Naive B cell (primary cell): ENCODE measurements at regions not wholly inside any gene's neighbourhood (a gene's known extent, or its start where the extent isn't known, plus 50 kb on each side); places are given as distances from the start of the nearest gene placed in this dataset.
A peak's percentile ranks its signal among the peaks of the same experiment; 100 is the strongest.
"Not testable (repeated sequence)": the region's sequence is repeated elsewhere in the genome, so short reads cannot be mapped to it uniquely, and the experiment has no call there.

Source experiments
- ATAC-seq, 2 donors: fragments of 150-1000 bp; cut with Tn5 transposase; 2 replicates each; pipeline ENCODE4 v1.10.0; 2021; ENCODE audit warnings: low read depth in 2 of 2, mild to moderate bottlenecking in 2 of 2, moderate library complexity in 2 of 2
- DNase-seq: peaks from one replicate; pipeline ENCODE4 v3.0.0; 2022
- H3K27ac Mint-ChIP-seq, 6 donors: one replicate each; pipeline ENCODE4 v1.8.0; 2020 to 2022; ENCODE audit warnings: mild to moderate bottlenecking in 6 of 6, mixed read lengths in 6 of 6, moderate library complexity in 5 of 6, inconsistent platforms in 2 of 6
- H3K27me3 Mint-ChIP-seq, 3 donors: one replicate each; pipeline ENCODE4 v1.8.0; 2021 to 2022; ENCODE audit warnings: mixed read lengths in 3 of 3, mild to moderate bottlenecking in 1 of 3
- H3K36me3 Mint-ChIP-seq, 2 donors: one replicate each; pipeline ENCODE4 v1.8.0; 2020 to 2022; ENCODE audit warnings: mixed read lengths in 2 of 2, inconsistent platforms in 1 of 2, mild to moderate bottlenecking in 1 of 2
- H3K4me1 Mint-ChIP-seq, 3 donors: one replicate each; pipeline ENCODE4 v1.8.0; 2020 to 2022; ENCODE audit warnings: mixed read lengths in 3 of 3, inconsistent platforms in 1 of 3, mild to moderate bottlenecking in 1 of 3, moderate library complexity in 1 of 3
- H3K4me3 Mint-ChIP-seq, 8 donors: one replicate each; pipeline ENCODE4 v1.8.0; 2020 to 2022; ENCODE audit warnings: mild to moderate bottlenecking in 8 of 8, mixed read lengths in 8 of 8, moderate library complexity in 8 of 8, inconsistent platforms in 2 of 8
- H3K9me3 Mint-ChIP-seq, 7 donors: one replicate each; pipeline ENCODE4 v1.8.0; 2020 to 2022; ENCODE audit warnings: mixed read lengths in 7 of 7, mild to moderate bottlenecking in 5 of 7, inconsistent platforms in 2 of 7, moderate library complexity in 1 of 7

DNA sequence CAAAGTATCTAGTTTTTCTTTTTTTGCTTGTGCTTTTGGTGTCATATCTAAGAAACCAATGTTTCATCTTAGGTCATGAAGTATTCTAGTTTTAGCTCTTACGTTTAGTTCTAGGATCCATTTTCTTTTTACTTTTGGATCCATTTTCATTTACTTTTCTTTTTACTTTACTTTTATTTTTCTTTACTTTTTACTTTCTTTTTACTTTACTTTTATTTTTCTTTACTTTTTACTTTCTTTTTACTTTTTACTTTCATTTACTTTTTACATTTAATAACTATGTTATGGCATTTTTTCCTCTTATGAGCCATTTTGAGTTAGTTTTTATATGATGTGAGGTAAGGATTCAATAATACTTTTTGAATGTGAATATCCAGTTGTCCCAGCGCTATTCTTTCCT lies 213.4 kb downstream of the ZFP36L2 start:
- H3K4me1 Mint-ChIP-seq = peaks cover 0 to 3% (median 0%) of the 10 kb centered on the region in 3 donors

DNA sequence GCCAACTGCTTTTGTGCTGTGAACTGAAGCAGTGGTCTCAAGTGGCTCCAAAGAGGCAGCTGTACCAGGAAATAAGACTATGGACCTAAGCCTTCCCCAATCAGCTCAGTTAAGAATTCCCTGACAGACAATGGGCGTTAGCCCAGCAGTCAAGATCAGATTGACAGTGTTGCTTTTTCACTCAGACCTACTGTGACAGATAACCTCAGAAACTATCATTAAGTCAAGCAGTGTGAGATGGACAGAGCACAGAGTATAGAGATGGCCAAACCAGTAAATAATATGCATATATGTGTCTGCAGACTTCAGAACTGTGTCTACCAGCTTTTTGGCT lies 215.3 kb downstream of the ZFP36L2 start:
- H3K4me1 Mint-ChIP-seq = peaks cover 0 to 3% (median 3%) of the 10 kb centered on the region in 3 donors
- peaks cover 16 to 30% (median 16%) of the 10 kb centered on the region in 3 donors for H3K27me3 Mint-ChIP-seq
- peaks cover 0 to 17% of the 10 kb centered on the region in 2 donors for H3K36me3 Mint-ChIP-seq
- ATAC-seq (no peak), DNase-seq (no peak)
- H3K4me3 Mint-ChIP-seq = no peak overlapping the region
- H3K27ac Mint-ChIP-seq = no peak overlapping the region
- H3K9me3 Mint-ChIP-seq = peaks cover 0 to 10% (median 6%) of the 10 kb centered on the region in 7 donors

More for the DNA sequence above, 213.4 kb downstream of the ZFP36L2 start:
- H3K36me3 Mint-ChIP-seq = peaks cover 0 to 12% of the 10 kb centered on the region in 2 donors
- H3K9me3 Mint-ChIP-seq = peaks cover 0 to 5% (median 2%) of the 10 kb centered on the region in 7 donors
- no peak for DNase-seq
- H3K4me3 Mint-ChIP-seq = no peak overlapping the region
- H3K27ac Mint-ChIP-seq = peak overlapping the region in 1 of 6 donors; percentile 7
- peaks cover 12 to 20% (median 18%) of the 10 kb centered on the region in 3 donors for H3K27me3 Mint-ChIP-seq
- ATAC-seq = no peak

DNA sequence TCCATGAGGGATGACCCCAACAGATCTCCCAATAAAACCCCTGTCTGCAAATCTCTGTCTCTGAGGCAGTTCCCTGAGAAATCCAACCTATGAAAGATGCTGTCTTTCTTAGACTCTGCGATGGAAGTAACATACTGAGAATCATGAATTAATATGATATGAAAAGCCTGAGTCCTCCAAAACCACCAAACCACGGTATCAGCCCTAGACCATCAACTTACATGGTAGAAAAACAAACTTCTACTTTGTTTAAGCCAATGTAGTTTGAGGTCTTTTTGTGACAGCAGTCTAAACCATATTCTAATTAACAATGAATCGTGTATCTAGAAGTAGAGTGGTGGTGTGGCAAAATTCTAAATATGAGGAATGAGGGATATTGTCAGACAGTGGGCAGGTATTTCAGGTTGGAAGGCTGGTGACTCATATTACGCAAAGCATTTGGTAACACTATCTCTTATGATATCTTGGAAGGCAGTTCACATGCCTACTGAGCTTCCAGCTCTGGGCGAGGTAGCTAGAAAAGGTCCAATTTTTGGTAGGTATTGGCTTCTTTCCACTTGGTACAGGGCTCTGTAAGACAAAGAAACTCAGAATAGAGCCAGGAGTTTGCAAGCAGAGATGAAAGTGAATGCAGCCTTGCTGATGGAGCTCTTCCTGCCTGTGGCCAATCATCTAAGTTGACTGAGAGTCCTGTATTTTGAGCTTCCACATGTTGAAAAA lies 215.8 kb downstream of the ZFP36L2 start:
- no peak for ATAC-seq
- Mint-ChIP-seq H3K9me3 (peaks cover 0 to 10% (median 6%) of the 10 kb centered on the region in 7 donors), H3K27ac (peak overlapping the region in 1 of 6 donors; percentile 69), H3K36me3 (peaks cover 0 to 17% of the 10 kb centered on the region in 2 donors), H3K4me3 (no peak overlapping the region), H3K4me1 (peaks cover 0 to 7% (median 3%) of the 10 kb centered on the region in 3 donors), H3K27me3 (peaks cover 16 to 35% (median 20%) of the 10 kb centered on the region in 3 donors)
- DNase-seq = no peak

DNA sequence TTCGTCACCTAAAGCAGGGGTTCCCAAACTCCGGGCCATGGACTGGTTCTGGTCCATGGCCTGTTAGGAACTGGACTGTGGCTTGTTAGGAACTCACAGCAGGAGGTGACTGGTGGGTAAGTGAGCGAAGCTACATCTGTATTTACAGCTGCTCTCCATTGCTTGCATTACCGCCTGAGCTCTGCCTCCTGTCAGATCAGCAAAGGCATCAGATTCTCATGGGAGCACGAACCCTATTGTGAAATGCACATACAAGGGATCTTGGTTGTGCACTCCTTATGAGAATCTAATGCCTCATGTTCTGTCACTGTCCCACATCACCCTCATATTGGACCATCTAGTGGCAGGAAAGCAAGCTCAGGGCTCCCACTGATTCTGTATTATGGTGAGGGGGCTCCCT lies 217.0 kb downstream of the ZFP36L2 start:
- no peak overlapping the region for H3K4me3 Mint-ChIP-seq
- H3K36me3 Mint-ChIP-seq = peaks cover 0 to 17% of the 10 kb centered on the region in 2 donors
- H3K27me3 Mint-ChIP-seq = peaks cover 23 to 36% (median 27%) of the 10 kb centered on the region in 3 donors
- peaks cover 0 to 7% (median 5%) of the 10 kb centered on the region in 3 donors for H3K4me1 Mint-ChIP-seq
- DNase-seq (no peak), ATAC-seq (no peak)
- peak overlapping the region in 1 of 6 donors; percentile 43 for H3K27ac Mint-ChIP-seq
- peaks cover 0 to 10% (median 6%) of the 10 kb centered on the region in 7 donors for H3K9me3 Mint-ChIP-seq

DNA sequence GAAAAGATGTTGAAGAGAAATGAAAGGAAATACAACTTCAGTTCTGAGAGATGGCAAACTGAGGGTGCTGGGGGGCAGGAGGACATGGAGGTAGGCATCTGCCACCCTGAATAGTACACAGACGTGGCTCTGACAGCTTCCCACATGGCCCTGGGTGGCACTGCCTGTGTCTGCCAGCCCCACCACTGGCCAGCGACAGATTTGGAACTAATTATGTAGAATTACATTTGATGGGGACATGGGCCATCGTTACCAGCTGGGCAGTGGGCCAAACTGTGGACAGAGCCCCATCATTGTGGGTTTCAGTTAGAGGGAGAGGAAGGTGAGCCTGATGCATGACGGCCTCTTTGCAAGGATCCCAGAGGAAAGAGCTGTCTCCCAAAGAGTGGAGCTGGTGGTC lies 216.0 kb upstream of the HAAO start:
- H3K27me3 Mint-ChIP-seq = peaks cover 24 to 36% (median 27%) of the 10 kb centered on the region in 3 donors
- peak overlapping the region in 1 of 6 donors; percentile 40 for H3K27ac Mint-ChIP-seq
- H3K4me3 Mint-ChIP-seq = no peak overlapping the region
- H3K9me3 Mint-ChIP-seq = peaks cover 0 to 13% (median 6%) of the 10 kb centered on the region in 7 donors
- H3K36me3 Mint-ChIP-seq = peaks cover 0 to 17% of the 10 kb centered on the region in 2 donors
- ATAC-seq (no peak), DNase-seq (no peak)
- peaks cover 0 to 11% (median 8%) of the 10 kb centered on the region in 3 donors for H3K4me1 Mint-ChIP-seq

DNA sequence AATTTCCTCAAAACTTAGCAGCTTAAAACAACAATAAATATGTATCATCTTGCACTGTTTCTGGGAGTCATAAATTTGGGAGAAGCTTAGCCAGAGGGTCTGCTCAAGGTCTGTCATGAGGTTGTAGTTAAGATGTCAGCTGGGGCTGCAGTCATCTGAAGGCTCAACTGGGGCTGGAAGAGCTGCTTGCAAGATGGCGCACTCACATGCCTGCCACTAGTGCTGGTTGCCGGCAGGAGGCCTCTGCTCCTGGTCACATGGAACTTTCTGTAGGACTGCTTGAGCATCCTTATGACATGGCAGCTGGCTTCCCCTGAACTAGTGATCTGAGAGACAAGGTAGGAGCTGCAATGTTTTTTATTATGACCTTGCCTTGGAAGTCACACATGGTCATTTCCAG lies 215.5 kb upstream of the HAAO start:
- H3K27me3 Mint-ChIP-seq = peaks cover 24 to 36% (median 27%) of the 10 kb centered on the region in 3 donors
- no peak overlapping the region for H3K27ac Mint-ChIP-seq

DNA sequence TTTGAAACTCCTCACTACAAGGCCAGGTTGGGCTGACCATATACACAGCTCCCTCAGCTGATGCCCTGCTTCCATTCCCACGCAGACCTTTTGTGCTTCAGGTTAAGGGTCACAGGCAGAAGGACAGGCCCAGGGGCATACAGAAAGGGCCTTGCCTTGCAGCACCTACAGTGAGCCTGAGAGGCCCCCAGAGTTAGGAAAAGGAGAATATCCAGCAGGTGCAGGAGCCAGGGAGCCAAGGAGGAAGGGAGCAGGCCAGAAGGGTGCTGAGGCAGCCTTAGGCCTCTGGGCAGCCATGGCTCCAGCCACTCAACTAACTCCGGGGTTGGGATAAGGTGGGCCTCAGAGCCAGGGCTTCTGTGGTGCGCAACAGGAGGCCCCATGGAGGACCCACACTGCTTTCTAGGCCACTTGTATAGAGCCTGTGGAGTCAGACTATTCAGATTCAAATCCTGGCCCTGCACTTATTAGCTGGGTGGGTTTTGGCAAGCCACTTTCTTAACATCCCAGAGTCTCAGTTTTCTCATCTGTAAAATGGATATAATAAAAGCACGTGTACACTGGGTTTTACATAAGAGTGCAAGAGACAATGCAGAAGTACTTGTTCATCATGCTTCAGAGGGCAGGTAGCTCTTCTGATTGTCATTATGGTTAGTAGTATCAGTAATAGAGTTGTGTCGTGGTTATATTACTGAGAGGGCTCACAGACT lies 214.6 kb upstream of the HAAO start:
- Mint-ChIP-seq H3K4me3 (no peak overlapping the region), H3K36me3 (peaks cover 0 to 17% of the 10 kb centered on the region in 2 donors), H3K27me3 (peaks cover 24 to 36% (median 27%) of the 10 kb centered on the region in 3 donors), H3K27ac (no peak overlapping the region), H3K9me3 (peaks cover 0 to 14% (median 6%) of the 10 kb centered on the region in 7 donors), H3K4me1 (peaks cover 0 to 11% (median 11%) of the 10 kb centered on the region in 3 donors)
- ATAC-seq (no peak), DNase-seq (no peak)

More for the DNA sequence above, 215.5 kb upstream of the HAAO start:
- no peak overlapping the region for H3K4me3 Mint-ChIP-seq
- H3K36me3 Mint-ChIP-seq = peaks cover 0 to 17% of the 10 kb centered on the region in 2 donors
- H3K9me3 Mint-ChIP-seq = peaks cover 0 to 14% (median 6%) of the 10 kb centered on the region in 7 donors
- ATAC-seq (no peak), DNase-seq (no peak)
- H3K4me1 Mint-ChIP-seq = peaks cover 0 to 11% (median 9%) of the 10 kb centered on the region in 3 donors

DNA sequence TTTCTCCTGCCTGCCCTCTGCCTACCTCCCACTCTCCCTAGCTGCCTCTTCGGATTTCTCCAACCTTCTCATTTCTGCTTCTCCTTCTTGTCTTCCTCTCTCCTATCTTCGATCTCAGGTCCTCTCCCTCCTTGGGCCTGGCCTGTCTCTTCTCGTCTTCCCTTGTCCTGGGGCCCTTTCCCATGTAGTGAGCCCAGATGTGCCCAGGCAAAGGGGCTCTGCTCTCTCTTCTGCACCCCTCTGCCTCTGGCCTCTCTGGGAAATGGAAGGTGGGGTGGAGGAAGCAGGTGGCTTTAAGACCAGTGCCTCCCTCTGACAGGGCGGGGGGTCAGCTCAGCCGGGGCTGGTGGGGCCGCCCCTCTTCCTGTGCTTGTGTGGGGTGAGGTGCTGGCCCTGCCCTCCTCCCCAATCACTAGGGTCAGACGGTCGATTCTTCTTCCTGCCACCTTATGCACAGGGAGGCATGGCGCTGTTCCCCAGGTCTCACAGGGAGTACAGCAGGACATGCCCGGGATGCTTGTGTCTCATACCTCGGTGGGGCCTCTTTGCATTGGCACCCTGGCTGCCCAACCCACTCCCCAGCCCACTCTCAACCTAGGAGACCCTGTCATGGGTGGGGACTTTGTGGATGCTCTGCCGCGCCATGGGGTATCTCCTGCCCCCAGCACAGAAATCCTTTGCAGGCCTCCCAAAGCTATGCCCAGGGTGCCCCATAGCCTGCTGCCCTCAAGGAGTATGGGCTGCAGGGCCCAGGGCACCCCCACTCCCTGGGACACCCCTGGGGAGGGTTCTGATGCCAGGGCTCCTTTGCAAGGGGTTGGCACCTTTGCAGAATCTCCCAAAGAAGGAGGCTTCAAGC lies 213.8 kb upstream of the HAAO start:
- Mint-ChIP-seq H3K9me3 (peaks cover 0 to 14% (median 6%) of the 10 kb centered on the region in 7 donors), H3K36me3 (peaks cover 0 to 17% of the 10 kb centered on the region in 2 donors), H3K27ac (peak overlapping the region in 1 of 6 donors; percentile 17), H3K27me3 (peaks cover 22 to 36% (median 27%) of the 10 kb centered on the region in 3 donors), H3K4me3 (peak overlapping the region in 1 of 8 donors; percentile 35), H3K4me1 (peaks cover under 1 to 13% (median 11%) of the 10 kb centered on the region in 3 donors)
- no peak for ATAC-seq
- no peak for DNase-seq

DNA sequence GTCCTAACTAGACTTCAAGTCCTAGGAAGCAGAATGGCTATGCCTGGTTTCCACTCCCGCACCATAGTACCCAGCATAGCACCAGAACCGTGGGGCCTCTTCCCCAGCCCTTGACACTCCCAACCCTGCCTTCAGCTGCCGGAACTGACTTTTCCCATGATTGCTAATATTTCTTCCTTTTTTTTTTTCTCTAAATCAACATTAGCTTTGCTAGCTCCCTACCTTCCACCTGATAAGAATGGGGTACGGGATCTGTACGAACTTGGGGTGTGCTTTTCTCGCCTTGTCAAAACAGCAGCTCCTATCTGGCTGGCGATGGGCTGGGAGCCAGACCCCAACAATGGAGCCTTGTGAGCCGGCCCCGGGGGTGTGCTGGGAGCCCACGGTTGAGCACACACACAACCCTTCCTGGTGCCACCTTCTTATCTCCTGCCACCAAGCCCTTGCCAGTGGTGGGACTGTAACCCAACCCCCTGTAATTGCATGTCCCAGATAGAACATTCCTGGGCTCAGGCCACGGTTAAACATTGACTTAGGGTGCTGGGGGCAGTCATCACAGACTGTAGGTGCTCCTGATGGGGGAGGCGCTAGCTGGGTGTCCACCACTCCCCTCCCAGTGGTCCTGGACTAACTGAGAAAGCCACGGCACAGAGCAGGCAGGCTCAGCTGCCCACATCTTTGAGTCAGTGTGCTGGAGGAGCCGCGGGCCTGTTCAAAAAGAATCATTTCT lies 213.0 kb upstream of the HAAO start:
- H3K9me3 Mint-ChIP-seq = peaks cover 0 to 14% (median 6%) of the 10 kb centered on the region in 7 donors
- peaks cover 9 to 16% (median 11%) of the 10 kb centered on the region in 3 donors for H3K4me1 Mint-ChIP-seq
- ATAC-seq (no peak), DNase-seq (no peak)
- peaks cover 0 to 17% of the 10 kb centered on the region in 2 donors for H3K36me3 Mint-ChIP-seq
- H3K4me3 Mint-ChIP-seq = no peak overlapping the region
- peak overlapping the region in 2 of 6 donors; percentile 32 to 52 for H3K27ac Mint-ChIP-seq
- H3K27me3 Mint-ChIP-seq = peaks cover 15 to 36% (median 27%) of the 10 kb centered on the region in 3 donors

DNA sequence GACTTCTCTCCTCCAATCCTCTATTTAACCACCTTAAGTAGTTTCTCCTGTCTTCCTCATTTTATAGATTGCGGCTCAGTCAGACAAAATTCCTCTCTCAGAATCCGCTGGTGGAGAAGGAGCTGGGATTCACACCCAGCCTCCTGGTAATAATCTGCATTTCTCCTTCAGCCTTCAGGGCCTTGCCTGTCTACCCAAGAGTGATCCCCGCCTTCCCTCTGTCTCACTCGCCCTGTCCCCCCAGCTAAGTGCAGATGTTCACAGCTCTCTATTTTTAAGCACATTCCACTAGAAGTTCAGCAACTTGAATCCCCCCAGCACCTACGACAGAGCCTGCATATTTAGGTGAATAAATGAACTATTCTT lies 212.5 kb upstream of the HAAO start:
- Mint-ChIP-seq H3K27me3 (peaks cover 12 to 36% (median 27%) of the 10 kb centered on the region in 3 donors), H3K9me3 (peaks cover 0 to 14% (median 6%) of the 10 kb centered on the region in 7 donors), H3K27ac (peak overlapping the region in 1 of 6 donors; percentile 32), H3K36me3 (peaks cover 0 to 17% of the 10 kb centered on the region in 2 donors), H3K4me1 (peaks cover 11 to 18% (median 12%) of the 10 kb centered on the region in 3 donors), H3K4me3 (no peak overlapping the region)
- DNase-seq = no peak
- no peak for ATAC-seq

DNA sequence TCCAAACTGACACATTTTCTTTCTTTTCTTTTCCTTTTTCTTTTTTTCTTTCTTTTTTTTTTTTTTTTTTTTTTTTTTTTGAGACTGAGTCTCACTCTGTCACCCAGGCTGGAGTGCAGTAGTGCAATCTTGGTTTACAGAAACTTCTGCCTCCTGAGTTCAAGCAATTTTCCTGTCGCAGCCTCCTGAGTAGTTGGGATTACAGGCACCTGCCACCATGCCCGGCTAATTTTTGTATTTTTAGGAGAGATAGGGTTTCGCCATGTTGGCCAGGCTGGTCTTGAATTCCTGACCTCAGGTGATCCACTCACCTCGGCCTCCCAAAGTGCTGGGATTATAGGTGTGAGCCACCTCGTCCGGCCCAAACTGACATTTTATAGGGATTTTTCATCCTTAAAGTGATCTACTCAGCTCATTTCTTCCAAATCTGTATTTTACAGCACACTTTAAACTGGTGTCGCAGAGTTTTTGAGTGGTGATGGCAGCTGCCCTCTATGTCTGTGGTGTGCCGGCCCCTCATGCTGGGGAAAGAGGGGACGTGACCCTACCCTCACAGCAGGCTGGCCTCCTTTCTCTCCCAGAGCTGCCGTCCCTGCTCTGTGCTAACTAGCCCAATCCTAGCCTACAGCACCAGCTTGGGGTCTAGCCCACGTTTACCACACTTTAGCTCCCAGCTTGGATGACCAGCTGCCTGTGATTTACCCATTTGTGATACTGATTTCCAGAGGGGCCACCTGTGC lies 211.9 kb upstream of the HAAO start:
- not testable (repeated sequence) for H3K4me3 Mint-ChIP-seq, ATAC-seq, DNase-seq
- H3K27ac Mint-ChIP-seq = peak overlapping the region in 1 of 6 donors; percentile 32
- H3K36me3 Mint-ChIP-seq = peaks cover 0 to 17% of the 10 kb centered on the region in 2 donors
- H3K9me3 Mint-ChIP-seq = peaks cover 0 to 14% (median 6%) of the 10 kb centered on the region in 7 donors
- H3K27me3 Mint-ChIP-seq = peaks cover 12 to 36% (median 27%) of the 10 kb centered on the region in 3 donors
- peaks cover 11 to 18% (median 12%) of the 10 kb centered on the region in 3 donors for H3K4me1 Mint-ChIP-seq

DNA sequence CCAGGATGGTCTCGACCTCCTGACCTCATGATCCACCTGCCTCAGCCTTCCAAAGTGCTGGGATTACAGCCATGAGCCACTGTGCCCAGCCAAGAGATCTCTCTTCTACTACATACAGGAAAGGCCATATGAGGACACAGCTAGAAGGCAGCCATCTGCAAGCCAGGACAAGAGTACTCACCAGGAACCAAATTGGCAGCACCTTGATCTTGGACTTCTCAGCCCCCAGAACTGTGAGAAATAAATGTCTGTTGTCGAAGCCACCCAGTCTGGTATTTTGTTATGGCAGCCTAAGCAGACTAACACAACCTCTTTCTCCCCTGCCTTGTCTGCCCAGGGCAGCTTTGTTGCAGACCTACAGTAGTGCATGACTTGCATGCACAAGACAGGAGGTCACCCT lies 211.3 kb upstream of the HAAO start:
- no peak overlapping the region for H3K4me3 Mint-ChIP-seq
- peaks cover 0 to 14% (median 6%) of the 10 kb centered on the region in 7 donors for H3K9me3 Mint-ChIP-seq
- DNase-seq (no peak), ATAC-seq (no peak)
- peaks cover 0 to 13% of the 10 kb centered on the region in 2 donors for H3K36me3 Mint-ChIP-seq
- H3K27me3 Mint-ChIP-seq = peaks cover 12 to 31% (median 23%) of the 10 kb centered on the region in 3 donors
- peaks cover 11 to 18% (median 12%) of the 10 kb centered on the region in 3 donors for H3K4me1 Mint-ChIP-seq
- no peak overlapping the region for H3K27ac Mint-ChIP-seq
